ENCODE measurements at regions not wholly inside any gene's neighbourhood (a gene's known extent, or its start where the extent isn't known, plus 50 kb on each side); places are given as distances from the start of the nearest gene placed in this dataset.

DNA sequence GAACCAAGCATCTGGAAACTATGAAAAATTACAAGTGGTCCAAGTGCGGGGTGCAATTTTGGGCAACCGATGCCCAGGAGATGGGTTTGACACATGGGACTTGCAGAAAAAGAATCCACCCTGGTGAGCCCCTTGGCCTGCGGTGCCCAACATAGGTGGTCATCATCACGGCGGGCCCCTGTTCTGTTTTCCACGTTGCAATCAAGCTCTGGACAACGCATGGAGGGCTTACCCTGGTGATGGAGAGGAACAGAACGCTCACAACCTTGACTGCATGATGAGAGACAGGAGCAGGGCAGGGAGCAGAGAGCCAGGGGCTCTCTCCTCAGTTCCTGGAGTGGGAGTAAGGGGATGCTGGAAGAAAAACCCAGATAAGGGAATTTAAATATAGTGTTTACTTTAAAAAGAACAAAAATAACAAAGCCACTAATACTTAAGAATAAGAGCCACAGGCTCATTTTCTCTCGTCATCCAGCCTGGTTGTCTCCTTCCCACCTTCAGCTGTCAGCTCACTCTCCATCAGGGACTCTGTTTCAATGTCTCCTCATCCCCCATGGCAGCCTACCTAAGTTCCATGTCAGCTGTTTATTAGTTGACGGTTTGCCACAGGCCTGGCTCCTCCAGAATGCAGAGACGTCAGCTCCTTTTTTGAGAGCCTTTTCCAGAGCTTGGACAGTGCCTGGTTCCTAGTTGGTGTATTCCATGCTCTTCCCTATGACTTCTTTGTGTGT lies 172.1 kb downstream of the GADD45G start:
- no peak for DNase-seq

DNA sequence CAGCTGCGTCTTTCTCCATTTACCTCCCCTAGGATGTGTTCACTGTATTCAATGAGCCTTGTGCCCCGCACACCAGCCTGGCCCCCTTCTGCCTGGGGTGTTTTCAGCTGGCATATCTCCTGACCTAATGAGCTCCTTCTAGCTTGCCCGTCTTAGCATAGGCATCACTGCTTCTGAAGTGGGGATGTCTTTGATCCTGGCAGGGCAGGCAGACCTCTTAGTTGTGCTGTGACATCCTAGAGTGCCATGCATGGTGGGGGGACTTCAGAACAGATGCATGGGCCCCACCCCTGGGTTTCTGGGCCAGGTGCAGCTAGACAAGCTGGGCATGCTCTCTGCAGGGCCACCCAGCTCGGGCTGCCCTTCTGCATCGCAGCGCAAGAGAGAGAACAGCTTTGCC lies 172.7 kb downstream of the GADD45G start:
- DNase-seq = no peak

DNA sequence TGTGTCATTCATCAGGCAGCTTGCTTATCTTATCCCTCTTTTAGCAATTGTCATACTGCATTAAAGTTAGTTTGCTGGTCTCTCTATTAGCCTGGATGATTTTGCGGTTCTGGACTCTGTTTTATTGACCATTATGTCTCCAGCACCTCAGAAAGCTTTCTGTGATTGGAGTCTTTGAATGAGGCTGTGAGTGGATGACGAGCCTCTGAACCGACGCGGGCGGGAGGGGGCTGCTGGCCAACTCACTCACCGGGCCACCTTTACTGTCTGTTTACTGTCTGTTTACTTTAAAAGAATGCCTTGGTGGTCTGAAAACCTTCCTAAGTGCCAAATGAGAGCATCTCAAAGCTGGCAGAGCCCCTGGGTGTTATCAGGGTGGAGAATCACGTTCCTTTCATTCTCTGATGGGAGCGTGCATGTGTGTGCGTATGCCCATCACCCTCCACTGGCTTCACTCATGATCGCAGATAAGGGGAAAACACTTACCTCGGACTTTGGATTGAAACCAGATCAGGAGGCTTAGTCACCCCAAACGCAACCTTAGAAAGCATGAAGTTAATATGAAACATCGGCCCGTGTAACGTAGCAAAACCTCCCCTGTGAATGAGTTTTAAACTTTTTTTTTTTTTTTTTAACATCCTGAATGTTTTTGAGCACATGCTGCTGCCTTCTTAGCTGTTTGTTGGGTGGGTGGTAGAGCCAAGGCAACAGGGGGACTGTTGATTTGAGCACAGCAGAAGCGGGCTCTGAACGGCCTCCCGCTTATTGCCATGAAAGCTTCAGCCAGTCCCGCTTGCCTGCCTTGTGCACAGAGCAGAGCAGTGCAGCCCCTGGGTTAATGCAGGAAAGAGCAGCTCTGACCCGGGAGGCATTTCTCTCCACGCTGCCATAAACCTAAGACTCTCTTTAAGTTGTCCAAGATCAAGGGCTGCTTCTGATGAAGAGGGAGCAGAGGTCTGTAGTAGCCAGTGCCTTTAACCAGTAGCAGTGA lies 173.6 kb downstream of the GADD45G start:
- DNase-seq = no peak

DNA sequence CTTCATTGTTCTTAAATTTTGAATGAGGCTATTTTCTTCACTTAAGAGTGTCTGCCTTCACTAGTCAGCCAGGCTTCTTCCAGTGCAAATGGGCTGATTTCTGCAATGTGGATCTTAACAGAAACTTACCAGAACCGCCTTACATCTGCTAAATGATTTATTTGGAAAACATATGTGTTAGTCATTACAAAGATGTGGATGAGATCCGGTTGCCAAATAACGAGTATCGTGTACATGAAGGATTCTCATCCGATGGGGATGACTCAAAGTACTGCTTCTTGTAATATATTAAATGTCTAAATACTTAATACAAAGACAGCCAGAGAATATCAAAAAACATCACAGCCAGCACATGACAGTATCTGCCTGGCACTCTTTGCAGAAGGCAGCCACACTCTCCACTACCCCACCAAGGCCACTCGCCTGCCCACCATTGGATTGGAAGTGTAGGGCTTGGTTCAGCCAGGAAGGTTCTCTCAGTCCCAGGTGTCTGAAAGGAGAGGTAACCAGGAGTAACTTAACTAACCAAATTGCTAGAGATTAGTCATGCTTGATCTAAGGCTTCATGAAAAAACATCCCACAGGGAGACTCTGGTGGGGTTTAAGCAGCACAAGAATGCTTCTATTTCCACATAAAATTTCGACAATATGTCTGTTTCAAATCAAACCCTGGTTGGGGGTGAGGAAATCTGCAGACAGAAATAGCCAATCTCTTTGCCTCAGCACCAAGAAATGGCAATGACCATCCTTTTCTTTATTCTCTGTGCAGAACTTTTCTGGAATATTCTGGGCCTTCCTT lies 174.8 kb downstream of the GADD45G start:
- DNase-seq = no peak

DNA sequence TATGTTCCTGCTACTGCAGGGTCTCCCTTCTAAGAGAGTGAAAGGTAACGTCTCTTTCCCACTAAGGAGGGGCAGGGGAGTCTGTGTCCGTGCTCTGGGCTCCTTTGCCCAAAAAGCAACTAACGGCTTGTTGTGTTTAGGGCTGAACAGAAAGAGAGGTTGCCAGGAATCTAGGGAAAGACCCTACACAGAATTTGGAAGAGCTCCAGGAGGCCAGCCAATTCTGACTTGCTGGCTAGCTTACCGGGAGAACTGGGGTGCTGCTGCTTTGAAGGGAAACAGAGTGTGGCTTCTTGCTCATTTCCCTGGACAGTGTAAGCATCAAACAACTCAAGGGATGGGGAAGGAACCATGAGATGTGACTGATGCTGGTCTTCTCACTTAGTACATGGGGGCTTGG lies 176.1 kb downstream of the GADD45G start:
- DNase-seq = no peak

DNA sequence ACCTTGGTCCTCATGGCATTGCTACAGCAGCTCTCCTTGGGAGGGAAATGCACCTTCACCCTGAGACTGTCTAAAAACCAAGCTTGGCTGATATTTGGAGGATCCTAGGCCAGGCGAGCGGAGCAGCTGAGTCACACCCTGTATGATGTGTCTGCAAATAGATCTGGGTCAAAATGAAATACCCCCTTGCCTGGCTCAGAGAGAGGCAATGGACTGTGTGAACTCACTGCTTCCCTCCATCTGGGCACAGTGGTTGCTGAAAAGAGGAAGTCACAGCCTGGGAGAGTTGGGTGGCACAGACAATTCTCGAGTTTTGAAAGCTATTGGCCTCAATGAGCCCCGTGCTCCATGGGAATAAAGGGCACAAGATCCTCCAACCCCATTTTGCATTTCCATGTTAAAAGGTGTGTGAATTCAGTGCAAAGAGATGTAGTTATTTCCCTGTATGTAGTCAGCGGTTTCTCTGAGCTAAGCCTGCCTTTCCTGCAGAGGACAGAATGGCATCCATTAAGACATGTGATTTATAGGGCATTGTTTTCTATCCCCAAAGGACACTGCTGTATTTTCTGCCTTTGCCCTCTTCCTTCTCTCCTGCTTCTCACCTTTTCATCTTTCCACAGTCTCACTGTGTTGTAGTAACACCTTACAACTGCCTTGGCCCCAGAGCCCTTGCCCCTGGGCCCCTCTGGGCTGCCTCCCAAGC lies 177.2 kb downstream of the GADD45G start:
- DNase-seq = peak; percentile 18

DNA sequence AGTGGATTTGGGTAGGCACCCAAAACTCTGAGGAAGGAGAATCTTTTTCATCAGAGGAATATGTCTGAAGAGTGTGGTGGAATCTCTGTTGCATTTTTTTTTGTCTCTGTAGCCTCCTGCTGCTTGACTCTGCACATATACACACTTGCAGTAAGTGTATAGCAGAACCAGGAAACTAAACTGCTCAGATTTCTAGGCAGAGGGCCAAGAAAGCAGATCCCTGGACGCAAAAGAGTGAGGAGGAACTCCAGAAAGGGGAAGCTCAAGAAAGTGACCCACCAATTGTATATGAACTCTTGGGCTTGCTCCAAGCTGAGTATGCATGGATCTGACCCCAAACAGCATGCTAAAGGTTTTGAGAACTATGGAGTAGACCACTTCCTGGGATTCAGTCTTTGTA lies 181.8 kb downstream of the GADD45G start:
- no peak for DNase-seq

DNA sequence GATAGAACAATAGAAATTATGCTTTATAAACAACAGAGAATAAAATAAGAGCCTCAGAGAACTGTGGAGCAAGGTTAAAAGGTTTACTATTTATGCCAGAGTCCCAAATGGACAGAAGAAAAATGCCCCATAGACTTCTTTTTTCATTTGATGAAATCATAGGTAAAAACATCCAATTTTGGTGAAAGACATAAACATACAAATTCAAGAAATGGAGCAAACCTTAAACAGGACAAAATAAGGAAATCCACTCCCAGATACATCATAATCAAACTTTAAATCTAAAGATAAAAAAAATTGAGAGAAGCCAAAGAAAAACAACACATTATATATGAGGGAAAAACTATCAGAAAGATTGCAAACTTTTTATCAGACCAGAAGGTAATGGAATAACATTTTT lies 182.8 kb downstream of the GADD45G start:
- no peak for DNase-seq

DNA sequence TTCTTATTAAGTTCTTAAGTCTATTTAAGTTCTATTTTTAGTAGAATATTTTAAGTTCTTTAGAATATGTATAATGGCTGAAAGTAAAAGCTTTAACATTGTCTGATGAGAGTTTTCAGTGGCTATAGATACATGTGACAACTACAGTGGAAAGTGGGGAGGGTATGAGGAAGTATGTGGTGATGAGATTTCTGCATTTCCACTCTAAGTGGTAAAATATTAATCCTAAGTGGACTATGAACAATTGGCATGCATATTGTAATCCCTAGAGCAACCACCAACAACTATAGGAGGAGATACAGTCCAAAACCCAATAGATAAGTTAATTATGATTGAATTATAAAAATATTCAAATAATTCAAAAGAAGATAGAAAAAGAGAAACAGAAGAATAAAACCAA lies 183.6 kb downstream of the GADD45G start:
- DNase-seq = no peak

DNA sequence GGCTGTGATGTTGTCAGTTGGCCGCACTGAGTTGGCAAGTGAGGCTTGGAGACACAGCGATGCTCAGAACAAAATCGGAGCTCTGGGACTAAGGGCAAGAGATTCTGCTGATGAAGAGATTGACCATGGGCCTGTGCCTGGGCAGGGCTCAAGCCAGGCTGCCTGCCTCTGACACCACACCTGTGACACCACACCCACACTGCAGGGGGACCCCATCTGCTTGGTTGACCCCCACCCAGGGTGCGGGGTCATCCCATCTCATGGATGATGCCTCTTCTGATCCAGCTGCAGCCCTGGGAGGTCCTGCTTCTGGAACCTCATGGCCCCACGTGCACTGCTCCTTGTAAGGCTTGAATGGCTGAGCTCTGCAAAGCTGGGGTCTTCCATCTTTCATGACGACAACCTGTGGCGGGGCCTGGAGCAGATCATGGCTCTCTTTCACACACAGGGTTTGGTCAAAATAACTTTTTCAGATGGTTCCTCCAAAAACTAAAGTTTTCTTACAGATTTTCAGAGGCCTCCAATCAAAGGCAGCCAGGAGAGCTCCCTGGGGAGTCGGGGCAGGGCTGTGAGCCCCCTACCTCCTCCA lies 185.2 kb downstream of the GADD45G start:
- no peak for DNase-seq

DNA sequence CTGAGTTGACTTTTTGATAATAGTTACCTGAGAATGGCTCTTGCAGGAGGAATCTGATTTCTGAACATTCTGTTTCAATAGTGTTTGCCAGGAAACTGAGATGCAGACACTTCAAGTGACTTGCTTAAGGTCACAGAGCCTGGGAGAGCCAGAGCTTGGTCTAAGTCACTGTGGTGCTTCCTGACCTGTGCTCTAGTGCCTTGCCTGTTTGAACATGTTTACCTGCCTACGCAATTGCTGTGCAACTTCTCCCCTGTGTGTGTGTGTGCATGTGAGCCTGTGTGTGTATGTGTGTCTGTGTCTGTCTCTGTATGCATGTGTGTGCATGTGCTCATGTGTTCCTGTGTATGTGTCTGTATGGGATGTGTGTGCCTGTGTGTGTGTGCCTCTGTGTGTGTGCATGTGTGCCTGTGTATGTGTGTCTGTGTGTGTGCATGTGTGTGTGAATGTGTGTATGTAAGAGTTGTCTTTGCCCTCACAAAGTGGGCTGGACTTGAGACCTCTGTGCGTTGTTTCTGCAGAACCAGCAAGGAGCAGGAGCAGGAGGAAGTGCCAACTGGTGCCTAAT lies 185.8 kb downstream of the GADD45G start:
- no peak for DNase-seq

DNA sequence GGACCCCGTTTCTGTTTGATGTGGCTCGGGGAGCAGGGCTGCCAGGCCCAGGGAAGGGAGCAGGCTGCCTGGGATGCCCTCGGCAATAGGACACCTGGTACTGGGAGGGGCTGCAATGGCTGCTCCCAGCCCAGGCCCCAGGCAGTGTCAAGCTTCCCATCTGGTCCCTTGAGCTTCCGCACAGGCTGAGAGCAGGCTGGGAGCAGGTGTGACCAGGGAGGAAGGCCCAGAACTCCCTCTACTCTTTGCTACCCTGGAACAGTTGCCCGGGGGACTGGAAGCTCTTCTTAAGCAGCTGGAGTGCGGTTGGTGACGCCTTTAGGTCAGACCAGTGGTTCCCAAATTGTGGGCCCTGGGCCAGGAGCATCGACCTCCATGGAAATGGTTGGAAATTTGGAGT lies 186.9 kb downstream of the GADD45G start:
- no peak for DNase-seq

DNA sequence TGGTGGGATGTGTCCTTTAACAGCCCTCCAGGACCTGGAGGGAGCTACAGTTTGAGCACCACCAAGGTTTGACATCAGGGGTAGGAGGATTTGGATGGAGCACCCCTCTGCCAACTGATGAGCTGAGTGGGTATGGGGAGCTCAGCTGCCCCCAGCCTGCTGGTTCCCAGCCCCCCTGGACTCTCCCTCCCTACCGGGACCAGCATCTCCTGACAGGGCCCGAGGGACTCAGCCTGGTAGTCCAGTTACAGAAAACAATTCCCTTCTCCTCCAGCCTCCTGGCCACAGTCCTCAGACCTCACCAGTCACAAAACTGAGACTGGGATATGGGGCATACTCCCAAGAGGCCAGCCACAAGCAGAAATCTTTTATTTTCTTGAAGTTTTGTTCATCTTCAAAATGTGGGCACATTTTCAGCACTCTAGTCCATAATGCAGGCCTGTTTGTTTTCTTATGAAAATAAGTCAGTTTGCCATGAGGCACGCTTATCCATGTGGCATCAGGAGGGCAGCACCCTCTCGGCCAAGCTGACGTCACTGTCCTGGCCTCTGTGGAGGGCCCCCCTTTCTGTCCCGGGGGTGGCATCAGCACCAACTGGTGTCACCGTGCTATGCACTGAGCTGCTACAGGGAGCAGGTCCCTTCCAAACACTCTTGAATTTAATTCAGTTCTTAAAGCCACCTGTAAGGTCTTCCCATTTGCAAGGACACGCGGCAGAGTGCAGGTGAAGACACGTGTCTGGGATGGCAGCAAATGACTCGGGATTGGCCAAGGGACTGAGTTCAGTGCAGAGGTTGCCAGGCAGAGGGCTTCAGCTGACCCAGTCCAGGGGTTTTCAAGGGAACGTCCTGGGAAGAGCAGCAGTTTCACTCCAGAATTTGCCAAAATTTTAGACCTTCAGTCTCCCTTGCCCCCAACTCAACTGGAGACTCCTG lies 187.6 kb downstream of the GADD45G start:
- no peak for DNase-seq

DNA sequence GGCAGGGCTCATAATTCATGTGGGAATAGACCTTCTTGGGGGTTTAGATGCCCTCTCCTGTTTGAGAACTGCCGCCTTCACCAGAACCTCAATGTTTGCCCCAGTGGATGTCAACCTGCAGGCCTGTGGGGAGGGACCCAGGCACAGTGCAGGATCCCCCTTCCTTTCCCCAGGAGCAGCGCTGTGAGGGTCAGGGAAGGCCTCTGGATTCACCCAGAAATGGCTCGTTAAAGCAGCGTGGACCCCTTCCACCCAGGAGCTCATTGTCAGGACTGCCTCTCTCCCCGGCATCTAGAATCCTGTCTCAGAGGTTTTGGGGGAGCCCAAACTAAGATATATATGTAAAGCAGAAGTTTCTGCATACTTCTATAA lies 188.3 kb downstream of the GADD45G start:
- DNase-seq = no peak

DNA sequence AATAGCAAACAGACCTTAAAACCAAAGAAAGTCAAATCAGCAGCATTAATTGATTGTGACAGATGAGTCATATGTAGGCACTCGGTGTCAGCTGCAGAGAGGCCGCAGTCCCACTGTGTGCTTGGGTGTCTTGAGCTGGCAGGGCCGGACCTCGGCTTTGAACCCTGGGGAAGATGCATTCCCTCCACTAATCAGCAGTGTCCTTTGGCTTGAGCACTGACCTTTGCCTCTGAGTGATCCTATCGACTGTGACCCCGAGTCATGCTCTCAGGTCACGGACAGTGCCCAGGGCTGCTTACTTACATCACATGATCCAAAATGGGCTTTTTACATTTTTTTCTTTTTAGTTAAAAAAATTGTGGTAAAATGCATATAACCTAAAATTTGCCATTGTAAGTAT lies 188.7 kb downstream of the GADD45G start:
- DNase-seq = no peak

DNA sequence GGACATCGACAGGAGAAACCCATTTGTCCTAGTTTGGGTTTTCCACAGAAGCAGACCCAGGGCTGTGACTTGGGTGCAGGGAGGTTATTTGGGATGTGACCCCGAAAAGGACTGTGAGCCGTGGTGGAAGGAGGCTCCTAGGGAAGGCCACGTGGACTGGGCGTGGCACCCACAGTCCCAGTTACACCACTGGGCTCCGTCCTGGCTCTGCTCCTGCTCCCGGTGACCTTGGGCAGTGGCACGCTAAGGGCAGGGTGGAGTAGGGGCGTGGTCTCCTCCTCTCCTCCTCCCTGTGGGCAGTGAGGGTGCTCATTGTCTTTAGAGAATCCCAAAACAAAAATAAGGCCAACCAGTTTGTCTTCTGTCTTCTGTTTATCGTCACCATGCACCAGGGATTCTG lies 190.1 kb downstream of the GADD45G start:
- DNase-seq = no peak

DNA sequence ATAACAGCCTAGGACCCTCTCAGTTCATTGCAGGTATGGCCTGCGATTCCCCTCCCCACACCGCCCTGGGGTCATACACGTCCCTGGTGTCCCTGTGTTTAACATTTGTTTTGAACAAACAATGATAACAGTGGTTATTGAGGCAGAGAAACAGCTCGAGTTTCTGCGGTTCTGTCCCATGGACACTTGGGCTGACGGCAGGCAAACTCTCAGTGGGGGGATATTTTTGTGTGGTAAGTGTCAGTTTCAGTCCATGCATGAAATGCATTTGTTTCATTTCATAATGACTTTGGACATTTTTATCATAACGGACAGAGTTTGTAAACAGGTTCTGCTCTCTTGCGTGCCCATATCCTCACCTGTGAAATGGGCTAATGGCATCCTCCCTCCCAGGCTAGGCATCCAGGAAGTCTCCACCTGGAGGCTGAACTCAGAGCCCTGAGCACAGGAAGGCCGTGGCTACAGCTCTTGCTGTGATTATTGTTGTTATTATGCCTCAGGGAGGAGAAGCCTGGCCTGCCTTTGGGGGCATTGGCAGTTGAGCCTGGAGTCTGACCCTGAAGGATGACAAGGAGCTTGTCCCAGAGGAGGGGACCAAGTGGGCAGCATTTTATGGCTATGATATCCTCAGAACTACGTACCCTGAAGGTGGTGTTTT lies 190.9 kb downstream of the GADD45G start:
- no peak for DNase-seq

DNA sequence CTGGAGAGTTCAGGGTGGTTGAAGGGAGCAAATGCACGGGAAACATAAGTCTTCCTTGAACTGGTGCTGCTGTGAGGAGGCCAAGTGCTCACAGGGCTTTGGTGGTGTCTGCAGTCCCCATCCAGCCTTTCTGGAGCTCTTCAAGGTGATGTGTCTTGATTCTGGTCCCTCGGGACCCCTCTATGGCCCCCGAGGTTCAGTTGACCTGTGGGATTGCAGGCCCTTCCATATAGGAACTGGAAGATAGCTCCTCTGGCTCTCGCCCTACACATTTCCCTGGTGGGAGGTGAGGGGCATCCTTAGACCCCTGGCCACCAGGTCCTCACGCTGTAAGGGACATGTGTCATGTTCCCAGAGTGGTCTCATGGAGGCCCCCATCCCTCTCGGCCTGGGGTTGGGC lies 191.8 kb downstream of the GADD45G start:
- no peak for DNase-seq

DNA sequence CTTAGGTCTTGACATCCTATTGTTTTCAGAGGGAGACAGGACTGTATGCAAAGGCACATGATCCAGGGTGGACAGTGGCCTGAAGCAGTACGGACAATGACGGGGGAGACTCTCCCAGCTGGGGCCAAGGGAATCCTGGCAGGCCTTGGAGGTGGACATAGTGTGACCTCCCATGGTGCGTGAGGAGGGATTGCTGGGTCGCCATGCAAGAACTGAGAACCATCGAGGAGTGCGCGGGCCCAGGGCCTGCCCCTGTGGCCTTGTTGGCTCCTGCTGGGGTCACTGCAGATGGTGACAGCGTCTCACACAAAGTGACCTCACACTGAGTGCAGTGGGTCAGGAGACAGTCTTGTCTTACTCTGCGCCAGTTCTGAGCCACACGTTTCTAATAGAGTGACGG lies 192.4 kb downstream of the GADD45G start:
- DNase-seq = no peak

DNA sequence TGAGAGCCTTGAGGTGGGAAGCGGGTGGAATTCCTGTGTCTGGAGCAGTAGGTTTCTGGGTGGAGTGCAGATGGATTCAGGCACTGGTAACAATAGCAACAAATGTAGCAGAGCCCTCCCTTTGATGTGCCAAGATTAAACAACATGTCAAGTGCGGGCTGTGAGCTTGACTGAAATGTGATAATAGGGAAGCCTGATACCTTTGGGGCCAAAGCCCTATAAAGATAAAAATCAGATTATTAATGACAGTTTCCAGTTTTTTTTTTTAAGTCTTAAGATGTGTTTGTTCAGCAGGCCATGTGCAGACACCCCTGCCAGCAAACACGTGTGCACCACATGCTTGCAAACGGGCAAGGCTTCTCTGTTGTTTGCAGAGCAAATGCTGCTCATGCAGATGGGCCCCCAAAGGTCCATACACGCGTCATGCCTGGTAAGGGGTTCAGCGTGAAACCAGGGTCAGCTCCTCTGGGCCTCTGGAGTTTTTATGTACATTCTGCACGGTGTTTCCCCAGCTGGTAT lies 193.2 kb downstream of the GADD45G start:
- DNase-seq = no peak
